MM.1S (cell line): ENCODE measurements at regions not wholly inside any gene's neighbourhood (a gene's known extent, or its start where the extent isn't known, plus 50 kb on each side); places are given as distances from the start of the nearest gene placed in this dataset.

ENCODE experiments used
- CTCF ChIP-seq: fragments of 300-600 bp; sonication (generic); IDR thresholded peaks from 2 replicates; pipeline ENCODE4 v1.5.1; 2016; ENCODE audit warnings: antibody characterized with exemption, low read length, mixed read lengths
- EZH2 ChIP-seq: fragments of 300-600 bp; sonication (generic); optimal IDR thresholded peaks from 2 replicates; pipeline ENCODE3; 2017; ENCODE audit warnings: low read depth, mild to moderate bottlenecking, antibody characterized with exemption, low read length, mixed read lengths
- EZH2phosphoT487 ChIP-seq: fragments of 300-600 bp; sonication (generic); IDR thresholded peaks from 2 replicates; pipeline ENCODE4 v1.6.1; 2018; ENCODE audit warnings: antibody characterized with exemption, low read length

- TF ChIP-seq CTCF, result no peak
- no peak for TF ChIP-seq EZH2
- TF ChIP-seq EZH2phosphoT487, result no peak
Measured at GRCh38 chr15:31758126-31758525, 272.2 kb upstream of the CHRNA7 start.
